HG02938 (cell line): ENCODE measurements at regions not wholly inside any gene's neighbourhood (a gene's known extent, or its start where the extent isn't known, plus 50 kb on each side); places are given as distances from the start of the nearest gene placed in this dataset.
"Not testable (repeated sequence)": the region's sequence is repeated elsewhere in the genome, so short reads cannot be mapped to it uniquely, and the experiment has no call there.

ENCODE experiments used
- ATAC-seq: cut with Tn5 transposase; IDR thresholded peaks from one replicate; pipeline ENCODE4 v1.9.1; 2021; ENCODE audit warnings: mild to moderate bottlenecking, moderate library complexity; ENCODE audit not compliant: unreplicated experiment

GRCh38 chr3:6354653-6355052, 506.3 kb upstream of the GRM7 start:
- ATAC-seq = no peak

- ATAC-seq = no peak
Measured at GRCh38 chr3:6362406-6362805, 498.5 kb upstream of the GRM7 start.

GRCh38 chr3:6367171-6367570, 493.7 kb upstream of the GRM7 start:
- no peak for ATAC-seq

DNA sequence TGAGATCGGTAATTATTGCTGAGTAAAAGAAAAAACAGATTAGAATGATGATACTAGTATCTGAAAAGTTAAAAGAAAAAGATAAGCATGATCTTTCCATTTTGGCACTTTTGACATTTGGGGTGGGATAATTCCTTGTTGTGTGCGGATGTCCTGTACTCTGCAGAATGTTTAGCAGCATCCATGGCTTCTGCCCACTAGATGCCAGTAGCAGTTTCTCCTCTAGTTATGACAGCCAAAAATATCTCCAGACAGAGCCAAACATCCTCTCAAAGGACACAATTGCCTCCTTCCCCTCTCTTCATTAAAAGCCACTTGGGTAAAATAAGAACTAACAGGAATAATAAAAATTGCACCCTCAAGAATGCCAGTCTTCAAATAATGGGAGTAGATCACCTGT, 468.8 kb upstream of the GRM7 start:
- no peak for ATAC-seq

- ATAC-seq = no peak
Measured at GRCh38 chr3:6394944-6395343, 466.0 kb upstream of the GRM7 start.

DNA sequence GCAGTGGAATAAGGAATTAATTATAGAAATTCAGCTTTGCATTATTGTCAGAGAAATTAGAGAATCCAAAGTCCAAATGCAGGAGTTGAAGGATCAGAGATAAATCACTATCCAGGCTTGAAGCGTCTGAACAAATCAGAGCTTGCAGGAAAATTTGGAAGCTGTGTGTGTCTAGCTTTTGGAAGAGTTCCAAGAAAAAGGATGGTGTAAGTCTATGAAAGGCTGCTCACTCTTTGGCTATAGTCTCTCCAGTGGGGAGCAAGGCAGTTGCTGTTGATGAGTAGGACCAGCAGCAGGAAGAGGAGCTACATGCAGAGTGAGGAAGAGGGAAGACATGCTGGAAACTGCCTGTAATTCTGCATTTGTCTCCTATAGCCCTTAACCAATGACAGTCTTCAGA, 464.3 kb upstream of the GRM7 start:
- ATAC-seq = no peak

DNA sequence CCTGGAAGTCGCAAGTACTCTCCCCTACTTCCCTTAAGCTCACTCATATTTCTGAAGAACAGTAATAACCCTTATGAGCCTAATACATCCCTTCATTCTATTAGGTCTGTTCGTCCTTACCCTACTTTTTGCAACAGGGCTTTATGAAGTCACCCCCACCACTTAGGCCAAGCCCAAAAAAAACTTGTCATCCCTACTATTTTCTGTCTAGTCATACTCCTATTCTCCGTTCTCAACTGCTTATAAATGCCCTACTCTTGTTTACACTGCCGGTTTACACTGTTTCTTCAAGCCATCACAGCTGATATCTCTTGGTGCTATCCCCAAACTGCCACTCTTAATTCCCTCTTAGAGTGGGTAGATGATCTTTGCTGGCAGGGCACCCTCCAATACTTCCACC, 458.2 kb upstream of the GRM7 start:
- not testable (repeated sequence) for ATAC-seq

- not testable (repeated sequence) for ATAC-seq
Measured at GRCh38 chr3:6406923-6407322, 454.0 kb upstream of the GRM7 start.

DNA sequence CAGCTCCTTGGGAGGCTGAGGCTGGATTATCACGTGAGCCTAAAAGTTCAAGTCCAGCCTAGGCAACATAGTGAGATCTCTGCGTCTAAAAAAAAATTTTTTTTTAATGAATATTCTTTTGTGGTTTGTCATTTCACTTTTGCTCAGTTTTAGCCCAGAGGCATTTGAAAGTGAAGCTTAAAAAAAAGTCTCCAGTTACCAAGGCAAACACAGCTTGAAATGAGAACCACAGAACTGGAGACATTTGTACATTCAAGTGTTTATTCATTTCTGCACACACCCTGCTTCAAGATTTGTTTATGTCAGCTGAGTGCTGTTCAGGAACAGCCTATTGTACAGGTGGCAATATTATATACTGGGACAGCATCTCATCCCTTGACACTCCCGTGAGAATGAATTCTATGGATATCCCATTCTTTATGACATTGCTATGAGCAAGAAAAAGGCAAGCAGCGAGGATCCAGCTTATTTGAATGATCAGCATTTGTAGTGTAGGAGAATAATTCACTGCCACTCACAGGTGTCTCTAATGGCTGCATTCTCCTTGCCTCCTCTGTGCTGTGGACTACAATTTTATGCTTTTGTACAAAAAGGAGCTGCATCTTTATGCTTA, 444.8 kb upstream of the GRM7 start:
- no peak for ATAC-seq

DNA sequence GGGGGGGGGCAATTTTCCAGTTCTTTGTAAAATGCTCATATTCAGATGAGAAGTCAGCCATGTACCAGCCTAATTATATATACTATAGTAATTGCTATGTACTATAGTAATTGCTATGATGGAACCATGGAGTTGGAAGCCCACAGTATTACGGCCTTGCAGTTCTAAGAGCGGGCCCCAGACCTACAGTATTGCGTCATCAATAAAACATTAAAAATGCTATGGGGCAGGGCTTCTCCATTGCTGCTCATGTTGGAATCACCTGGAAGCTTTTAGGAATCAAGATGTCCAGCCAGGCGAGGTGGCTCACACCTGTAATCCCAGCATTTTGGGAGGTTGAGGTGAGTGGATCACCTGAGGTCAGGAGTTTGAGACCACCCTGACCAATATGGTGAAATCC, 443.7 kb upstream of the GRM7 start:
- ATAC-seq = no peak

DNA sequence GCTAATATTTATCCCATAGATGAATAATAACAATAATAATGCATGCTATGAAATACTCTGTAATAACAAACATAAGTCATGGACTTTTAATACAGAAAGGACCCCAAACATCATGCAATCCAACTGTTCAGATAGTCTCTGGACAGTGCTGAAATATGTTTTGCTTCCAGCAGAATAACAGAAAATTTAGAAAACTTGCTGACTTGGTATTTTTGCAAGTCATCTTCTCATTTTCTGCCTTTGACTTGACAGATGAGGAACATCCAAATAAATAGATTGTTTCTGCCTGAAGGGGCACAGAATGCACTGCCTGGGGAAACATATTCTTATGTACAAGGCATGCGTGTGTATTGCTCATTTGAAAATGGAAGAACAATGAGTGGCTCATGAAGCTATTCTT, 442.4 kb upstream of the GRM7 start:
- ATAC-seq = no peak

DNA sequence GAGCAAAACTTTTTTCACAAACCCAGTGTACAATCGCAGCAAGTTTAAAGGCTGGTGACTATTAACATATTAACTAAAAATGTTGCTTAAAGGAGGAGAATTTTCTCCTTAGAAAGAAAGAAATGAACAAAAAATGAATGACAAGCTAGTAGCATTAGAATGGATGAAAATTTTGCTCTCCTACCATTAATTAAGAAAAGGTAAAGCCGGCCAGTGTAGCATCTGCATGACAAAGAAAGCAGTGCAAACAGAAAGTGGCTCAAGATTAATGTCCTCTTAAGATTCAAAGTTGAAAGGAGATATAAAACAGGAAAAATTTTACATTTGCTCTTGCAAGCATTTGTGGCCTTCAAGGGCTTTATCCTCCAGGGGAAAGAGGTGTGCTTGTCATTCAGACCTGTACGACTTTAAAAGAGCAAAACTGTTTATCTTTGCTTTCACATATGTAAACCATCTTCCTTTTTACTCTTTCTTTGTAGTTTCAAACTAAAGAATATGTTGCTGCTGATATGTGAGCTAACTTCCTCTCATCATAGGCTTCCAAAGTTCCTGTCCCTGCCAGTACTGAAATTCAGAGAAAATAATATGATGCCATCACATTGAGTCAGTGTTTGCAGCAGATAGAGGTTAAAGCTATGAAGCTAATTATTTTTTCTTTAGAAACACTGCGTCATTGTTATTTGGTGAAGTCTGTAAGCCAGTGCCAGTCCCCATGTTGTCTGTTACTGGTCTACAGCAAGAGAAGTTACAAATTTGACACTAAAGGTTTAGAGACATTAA, 439.1 kb upstream of the GRM7 start:
- no peak for ATAC-seq

DNA sequence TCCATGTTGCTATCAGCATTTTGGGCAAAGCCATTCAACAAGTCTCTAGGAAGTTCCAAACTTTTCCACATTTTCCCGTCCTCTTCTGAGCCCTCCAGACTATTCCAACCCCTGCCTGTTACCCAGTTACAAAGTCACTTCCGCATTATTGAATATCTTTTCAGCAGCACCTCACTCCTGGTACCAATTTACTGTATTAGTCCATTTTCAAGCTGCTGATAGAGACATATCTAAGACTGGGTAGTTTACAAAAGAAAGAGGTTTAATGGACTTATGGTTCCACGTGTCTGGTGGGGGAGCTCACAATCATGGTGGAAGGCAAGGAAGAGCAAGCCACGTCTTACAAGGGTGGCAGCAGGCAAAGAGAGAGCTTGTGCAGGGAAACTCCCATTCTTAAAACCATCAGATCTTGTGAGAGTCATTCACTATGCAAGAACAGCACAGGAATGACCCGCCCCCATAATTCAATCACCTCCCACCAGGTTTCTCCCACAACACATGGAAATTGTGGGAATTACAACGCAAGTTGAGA, 435.6 kb upstream of the GRM7 start:
- no peak for ATAC-seq

GRCh38 chr3:6428276-6428675, 432.6 kb upstream of the GRM7 start:
- not testable (repeated sequence) for ATAC-seq

GRCh38 chr3:6435951-6436350, 425.0 kb upstream of the GRM7 start:
- ATAC-seq = no peak

DNA sequence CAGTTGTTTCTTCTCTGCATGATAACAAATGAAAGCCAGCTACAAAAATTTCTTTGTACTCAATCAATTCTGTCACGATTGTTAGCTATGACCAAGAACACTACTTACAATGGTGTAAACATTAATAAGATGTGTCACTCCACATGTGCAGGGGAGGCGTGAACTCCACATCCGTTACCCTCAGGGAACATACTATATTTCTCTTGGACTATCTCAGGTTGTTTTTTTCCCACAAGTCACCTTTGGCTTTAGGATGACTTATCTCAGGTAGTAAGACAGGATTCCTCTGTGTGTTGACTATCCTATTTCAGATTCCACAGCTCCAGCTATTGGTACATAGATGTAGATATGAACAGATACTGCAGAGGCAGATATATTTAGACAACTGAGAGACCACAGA, 423.3 kb upstream of the GRM7 start:
- ATAC-seq = no peak

- no peak for ATAC-seq
Measured at GRCh38 chr3:6438031-6438430, 422.9 kb upstream of the GRM7 start.

- ATAC-seq = no peak
Measured at GRCh38 chr3:6439226-6439625, 421.7 kb upstream of the GRM7 start.

DNA sequence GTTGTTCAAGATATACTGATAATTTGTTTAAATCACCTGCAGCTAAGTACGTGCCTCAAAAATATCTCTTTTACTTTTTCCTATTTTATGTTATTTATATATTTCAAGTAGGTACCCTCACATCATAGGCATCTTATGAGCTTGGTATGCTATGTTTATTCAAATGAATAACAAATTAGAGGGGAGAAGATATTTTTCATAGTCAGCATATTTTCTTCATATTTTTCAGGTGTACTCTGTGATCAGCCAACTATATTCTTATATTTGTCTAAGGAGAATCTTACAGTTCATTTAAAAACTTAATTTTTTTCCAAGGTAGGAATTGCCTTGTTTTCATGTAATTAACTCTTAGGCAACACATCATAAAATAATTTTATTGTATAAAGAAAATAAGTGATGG, 421.1 kb upstream of the GRM7 start:
- ATAC-seq = no peak

GRCh38 chr3:6444888-6445658, 415.8 kb upstream of the GRM7 start:
- no peak for ATAC-seq

GRCh38 chr3:6447166-6447801, 413.6 kb upstream of the GRM7 start:
- no peak for ATAC-seq
